Fibroblast of lung (primary cell): ENCODE measurements at regions not wholly inside any gene's neighbourhood (a gene's known extent, or its start where the extent isn't known, plus 50 kb on each side); places are given as distances from the start of the nearest gene placed in this dataset.
A peak's percentile ranks its signal among the peaks of the same experiment; 100 is the strongest.

Experiments
- DNase-seq, 2 donors: peaks; one replicate each; pipeline versions ENCODE4 v3.0.0 to v3.0.0-alpha.2; 2010; ENCODE audit warnings: low read depth in 2 of 2
- H2AFZ ChIP-seq: 2 replicates; pipeline ENCODE4 v1.5.1; 2012; ENCODE audit warnings: low read length, control low read depth, inconsistent platforms
- H3K27ac ChIP-seq: 2 replicates; pipeline ENCODE4 v1.5.1; 2011; ENCODE audit warnings: low read length, control low read depth; ENCODE audit not compliant: insufficient read depth
- H3K27me3 ChIP-seq: 2 replicates; pipeline ENCODE4 v1.5.1; 2011; ENCODE audit warnings: mild to moderate bottlenecking, low read length; ENCODE audit not compliant: control insufficient read depth, insufficient read depth
- H3K36me3 ChIP-seq: 2 replicates; pipeline ENCODE4 v1.5.1; 2011; ENCODE audit warnings: low read length; ENCODE audit not compliant: control insufficient read depth, insufficient read depth
- H3K4me1 ChIP-seq: 2 replicates; pipeline ENCODE4 v1.5.1; 2011; ENCODE audit warnings: low read length; ENCODE audit not compliant: control insufficient read depth, insufficient read depth; ENCODE audit errors: extremely low read depth
- H3K4me2 ChIP-seq: 2 replicates; pipeline ENCODE4 v1.5.1; 2011; ENCODE audit warnings: low read length, control low read depth; ENCODE audit not compliant: insufficient read depth; ENCODE audit errors: extremely low read depth
- H3K4me3 ChIP-seq, 4 experiments: fragments of 200-600 bp in 1 of 4; sonication (generic) in 1 of 4; replicated peaks in 1 of 4; 2 replicates each; pipeline ENCODE4 v1.5.1; 2011 to 2016; ENCODE audit warnings: low read length in 4 of 4, low read depth in 3 of 4, mild to moderate bottlenecking in 3 of 4, control low read depth in 2 of 4, inconsistent platforms in 1 of 4, mixed read lengths in 1 of 4; ENCODE audit not compliant: insufficient read depth in 1 of 4; ENCODE audit errors: control extremely low read depth in 1 of 4
- H3K79me2 ChIP-seq: 2 replicates; pipeline ENCODE4 v1.5.1; 2012; ENCODE audit warnings: mild to moderate bottlenecking, low read length, inconsistent platforms; ENCODE audit not compliant: control insufficient read depth, insufficient read depth
- H3K9ac ChIP-seq: 2 replicates; pipeline ENCODE4 v1.5.1; 2011; ENCODE audit warnings: mild to moderate bottlenecking, low read length, control low read depth; ENCODE audit not compliant: insufficient read depth
- H3K9me3 ChIP-seq: 2 replicates; pipeline ENCODE4 v1.5.1; 2012; ENCODE audit warnings: low read depth, low read length; ENCODE audit not compliant: control insufficient read depth, insufficient read depth
- H4K20me1 ChIP-seq: 2 replicates; pipeline ENCODE4 v1.5.1; 2011; ENCODE audit warnings: low read length; ENCODE audit not compliant: control insufficient read depth, insufficient read depth; ENCODE audit errors: extremely low read depth
- EZH2 ChIP-seq: IDR thresholded peaks from 2 replicates; pipeline ENCODE4 v1.5.1; 2012; ENCODE audit warnings: low read length, control low read depth, mild to moderate bottlenecking; ENCODE audit errors: missing control alignments
- TF ChIP-seq, protein P1 (sequence below), 2 donors: IDR thresholded peaks in 1 of 2; conservative IDR thresholded peaks in 1 of 2; 1 replicate in 1 of 2; 2 replicates in 1 of 2; pipeline ENCODE4 v1.5.1; 2011 to 2012; ENCODE audit warnings: low read length in 2 of 2, control low read depth in 1 of 2, inconsistent platforms in 1 of 2, low read depth in 1 of 2, mild to moderate bottlenecking in 1 of 2

DNA sequence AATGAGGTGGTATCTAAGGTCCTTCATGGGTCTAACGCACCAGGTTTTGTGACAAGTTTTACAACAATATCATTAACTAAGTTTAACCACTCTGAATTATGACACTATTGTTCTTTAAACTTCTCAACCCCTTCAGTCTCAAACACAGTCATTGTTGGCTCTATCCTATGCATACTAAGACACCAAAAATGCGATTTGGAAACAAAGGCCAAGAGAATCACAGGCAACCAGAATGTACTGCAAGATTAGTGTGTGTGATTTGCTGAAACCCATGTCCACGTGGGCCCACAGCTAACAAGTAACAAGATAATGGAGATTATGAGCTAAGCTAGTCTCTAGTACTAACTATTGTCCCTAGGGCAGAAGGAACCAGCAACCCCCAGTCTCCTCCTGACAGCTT, 142.2 kb upstream of the RANBP3L start:
- H3K27me3 ChIP-seq: no peaks in the 10 kb centered on the region
- no peak overlapping the region for H3K27ac ChIP-seq
- H3K9me3 ChIP-seq: no peaks in the 10 kb centered on the region
- no peak overlapping the region for H3K4me2 ChIP-seq
- no peaks in the 10 kb centered on the region for H4K20me1 ChIP-seq
- TF ChIP-seq, protein P1, sequence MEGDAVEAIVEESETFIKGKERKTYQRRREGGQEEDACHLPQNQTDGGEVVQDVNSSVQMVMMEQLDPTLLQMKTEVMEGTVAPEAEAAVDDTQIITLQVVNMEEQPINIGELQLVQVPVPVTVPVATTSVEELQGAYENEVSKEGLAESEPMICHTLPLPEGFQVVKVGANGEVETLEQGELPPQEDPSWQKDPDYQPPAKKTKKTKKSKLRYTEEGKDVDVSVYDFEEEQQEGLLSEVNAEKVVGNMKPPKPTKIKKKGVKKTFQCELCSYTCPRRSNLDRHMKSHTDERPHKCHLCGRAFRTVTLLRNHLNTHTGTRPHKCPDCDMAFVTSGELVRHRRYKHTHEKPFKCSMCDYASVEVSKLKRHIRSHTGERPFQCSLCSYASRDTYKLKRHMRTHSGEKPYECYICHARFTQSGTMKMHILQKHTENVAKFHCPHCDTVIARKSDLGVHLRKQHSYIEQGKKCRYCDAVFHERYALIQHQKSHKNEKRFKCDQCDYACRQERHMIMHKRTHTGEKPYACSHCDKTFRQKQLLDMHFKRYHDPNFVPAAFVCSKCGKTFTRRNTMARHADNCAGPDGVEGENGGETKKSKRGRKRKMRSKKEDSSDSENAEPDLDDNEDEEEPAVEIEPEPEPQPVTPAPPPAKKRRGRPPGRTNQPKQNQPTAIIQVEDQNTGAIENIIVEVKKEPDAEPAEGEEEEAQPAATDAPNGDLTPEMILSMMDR (conservative IDR thresholded peaks at IDR 0.05 in 1 of 2, IDR thresholded peaks at IDR 0.05 in 1 of 2; ENCODE audit: low read depth in 1 of 2, low read length in 2 of 2): no peak
- no peak for TF ChIP-seq EZH2
- DNase-seq: no peak
- no peaks in the 10 kb centered on the region for H3K36me3 ChIP-seq
- H3K4me3 ChIP-seq: no peak overlapping the region
- no peaks in the 10 kb centered on the region for H3K79me2 ChIP-seq
- H2AFZ ChIP-seq: no peak overlapping the region
- H3K9ac ChIP-seq: no peak overlapping the region
- H3K4me1 ChIP-seq: peaks cover 2% of the 10 kb centered on the region

DNA sequence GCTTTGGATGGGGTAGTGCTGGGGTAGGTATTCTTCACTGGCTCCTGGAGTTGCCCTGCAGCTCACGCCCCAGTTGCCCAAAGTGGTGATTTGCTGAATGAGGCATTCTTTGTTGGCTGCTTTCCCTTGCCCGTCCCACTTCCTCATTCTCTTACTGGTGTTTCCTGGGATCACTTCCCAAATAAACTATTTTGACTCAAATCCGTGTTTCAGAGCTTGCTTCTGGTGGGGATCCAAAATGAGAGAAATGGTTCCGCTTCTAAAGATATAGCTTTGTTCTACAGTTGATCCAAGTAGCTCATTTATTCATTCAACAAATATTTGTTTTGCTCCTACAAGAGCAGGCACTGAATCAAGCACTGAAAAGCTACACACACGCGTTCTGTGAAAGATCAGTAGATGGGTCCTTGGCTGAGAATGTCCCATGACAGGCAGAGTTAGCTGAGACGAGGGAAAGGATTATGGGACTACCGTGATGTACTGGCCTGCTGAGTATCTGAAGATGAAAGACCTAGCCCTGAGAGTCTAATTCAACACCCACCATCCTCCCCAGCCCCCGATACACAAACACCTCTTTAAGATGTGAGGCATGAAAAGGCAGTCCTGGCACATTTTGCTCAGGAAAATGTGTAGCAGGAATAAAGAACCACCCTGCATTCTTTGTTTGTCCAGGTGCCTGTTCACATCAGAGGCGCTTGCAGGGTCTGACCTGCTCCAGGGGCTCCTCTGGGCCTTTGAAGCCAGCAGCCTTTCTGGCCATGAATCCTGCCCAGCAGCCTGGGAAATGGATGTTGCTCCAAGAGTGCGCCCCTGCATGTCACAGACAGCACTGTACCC, 143.1 kb upstream of the RANBP3L start:
- peak; percentile 48 to 68 for DNase-seq
- no peak overlapping the region for H3K27ac ChIP-seq
- H3K4me2 ChIP-seq: peak overlapping the region; percentile 15
- H3K27me3 ChIP-seq: no peaks in the 10 kb centered on the region
- no peaks in the 10 kb centered on the region for H3K79me2 ChIP-seq
- H3K9me3 ChIP-seq: no peaks in the 10 kb centered on the region
- TF ChIP-seq EZH2: no peak
- TF ChIP-seq, protein P1 (conservative IDR thresholded peaks at IDR 0.05 in 1 of 2, IDR thresholded peaks at IDR 0.05 in 1 of 2; ENCODE audit: low read depth in 1 of 2, low read length in 2 of 2): no peak
- peak overlapping the region; percentile 36 for H2AFZ ChIP-seq
- no peaks in the 10 kb centered on the region for H3K36me3 ChIP-seq
- no peak overlapping the region for H3K4me3 ChIP-seq
- H3K4me1 ChIP-seq: peaks cover 2% of the 10 kb centered on the region
- H3K9ac ChIP-seq: no peak overlapping the region
- H4K20me1 ChIP-seq: no peaks in the 10 kb centered on the region

DNA sequence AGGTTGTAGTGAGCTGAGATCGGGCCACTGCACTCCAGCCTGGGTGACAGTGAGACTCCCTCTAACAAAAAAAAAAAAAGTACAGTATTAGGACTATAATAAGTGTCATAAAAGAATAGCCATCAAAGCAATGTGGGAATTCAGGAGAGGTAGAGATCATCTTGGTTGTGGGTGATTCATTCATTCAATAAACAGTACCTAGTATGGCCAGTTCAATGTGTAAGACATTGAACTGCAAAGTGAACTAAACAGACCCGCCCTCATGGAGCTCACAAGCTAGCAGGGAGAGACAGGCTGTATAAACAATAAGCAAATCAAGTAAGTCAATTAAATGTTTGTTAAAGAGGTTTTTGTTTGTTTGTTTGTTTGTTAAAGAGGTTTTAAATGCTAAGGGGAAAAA, 146.1 kb upstream of the RANBP3L start:
- Histone ChIP-seq H2AFZ (no peak overlapping the region), H4K20me1 (no peaks in the 10 kb centered on the region), H3K4me3 (no peak overlapping the region), H3K27me3 (no peaks in the 10 kb centered on the region), H3K4me2 (no peak overlapping the region), H3K36me3 (no peaks in the 10 kb centered on the region), H3K27ac (no peak overlapping the region), H3K79me2 (no peaks in the 10 kb centered on the region), H3K9ac (no peak overlapping the region), H3K4me1 (peaks cover 2% of the 10 kb centered on the region), H3K9me3 (no peaks in the 10 kb centered on the region)
- no peak for TF ChIP-seq EZH2
- TF ChIP-seq, protein P1 (conservative IDR thresholded peaks at IDR 0.05 in 1 of 2, IDR thresholded peaks at IDR 0.05 in 1 of 2; ENCODE audit: low read depth in 1 of 2, low read length in 2 of 2): no peak
- no peak for DNase-seq
